Osteocyte (in vitro differentiated cells): ENCODE measurements at regions not wholly inside any gene's neighbourhood (a gene's known extent, or its start where the extent isn't known, plus 50 kb on each side); places are given as distances from the start of the nearest gene placed in this dataset.

Experiments
- DNase-seq: peaks from one replicate; pipeline ENCODE4 v3.0.0; 2021; ENCODE audit warnings: mixed read lengths; ENCODE audit not compliant: unreplicated experiment; ENCODE audit errors: extremely low spot score
- H3K27ac Mint-ChIP-seq: one replicate; pipeline ENCODE4 v1.8.0; 2021; ENCODE audit warnings: mild to moderate bottlenecking, mixed read lengths; ENCODE audit not compliant: unreplicated experiment
- H3K27me3 Mint-ChIP-seq: one replicate; pipeline ENCODE4 v1.8.0; 2021; ENCODE audit warnings: mixed read lengths; ENCODE audit not compliant: unreplicated experiment
- H3K36me3 Mint-ChIP-seq: one replicate; pipeline ENCODE4 v1.8.0; 2021; ENCODE audit warnings: mixed read lengths; ENCODE audit not compliant: unreplicated experiment
- H3K4me1 Mint-ChIP-seq: one replicate; pipeline ENCODE4 v1.8.0; 2021; ENCODE audit warnings: mixed read lengths; ENCODE audit not compliant: unreplicated experiment
- H3K4me3 Mint-ChIP-seq: one replicate; pipeline ENCODE4 v1.8.0; 2021; ENCODE audit warnings: mild to moderate bottlenecking, moderate library complexity, mixed read lengths; ENCODE audit not compliant: unreplicated experiment
- H3K9me3 Mint-ChIP-seq: one replicate; pipeline ENCODE4 v1.8.0; 2021; ENCODE audit warnings: mixed read lengths; ENCODE audit not compliant: unreplicated experiment
- TF ChIP-seq, protein P1 (sequence below): fragments of 200-600 bp; sonication (generic); IDR thresholded peaks from 2 replicates; pipeline ENCODE4 v1.5.0; 2021; ENCODE audit warnings: antibody characterized with exemption, mild to moderate bottlenecking, moderate library complexity

DNA sequence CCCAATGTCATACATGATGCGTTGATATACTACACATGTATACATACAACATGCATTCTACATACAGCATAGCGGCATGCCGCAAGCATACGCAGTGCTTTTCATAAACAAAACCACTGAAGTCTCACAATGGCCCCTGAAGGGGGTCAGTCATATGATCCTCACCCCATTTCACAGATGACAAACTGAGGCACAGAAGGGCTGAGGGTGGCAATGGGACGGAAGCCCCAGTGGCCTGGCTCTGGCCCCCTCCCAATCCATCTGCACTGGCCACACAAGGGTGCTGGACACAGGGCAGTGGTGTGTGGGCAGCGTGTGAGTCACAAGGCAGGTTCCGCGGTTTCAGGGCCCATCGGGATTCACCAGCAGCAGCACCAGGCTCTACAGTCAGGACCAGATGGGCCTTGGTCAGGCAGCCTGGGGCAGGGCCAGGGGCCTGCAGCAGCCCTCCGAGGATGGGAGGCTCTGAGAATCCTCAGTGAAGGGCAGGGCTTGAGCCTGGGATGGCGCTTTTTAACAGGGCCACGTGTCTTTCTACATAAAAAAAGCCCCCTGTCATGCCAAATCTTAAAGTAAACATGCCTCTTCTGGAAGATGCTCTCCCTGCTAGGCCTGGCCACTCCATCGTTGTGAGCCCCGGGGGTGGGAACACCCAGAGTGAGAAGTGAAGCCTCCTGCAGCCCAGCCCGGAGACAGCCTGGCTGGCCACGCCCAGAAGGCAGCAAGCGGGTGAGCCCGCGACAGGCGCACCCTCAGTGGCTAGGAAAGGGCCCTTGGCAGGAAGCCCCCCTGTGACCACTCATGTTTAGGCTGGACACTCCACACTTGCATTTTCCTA lies 206.5 kb downstream of the CTTN start:
- H3K4me1 Mint-ChIP-seq, result no peaks in the 10 kb centered on the region
- H3K36me3 Mint-ChIP-seq, result no peaks in the 10 kb centered on the region
- peaks cover 14% of the 10 kb centered on the region for H3K27me3 Mint-ChIP-seq
- no peak overlapping the region for H3K4me3 Mint-ChIP-seq
- TF ChIP-seq, protein P1, sequence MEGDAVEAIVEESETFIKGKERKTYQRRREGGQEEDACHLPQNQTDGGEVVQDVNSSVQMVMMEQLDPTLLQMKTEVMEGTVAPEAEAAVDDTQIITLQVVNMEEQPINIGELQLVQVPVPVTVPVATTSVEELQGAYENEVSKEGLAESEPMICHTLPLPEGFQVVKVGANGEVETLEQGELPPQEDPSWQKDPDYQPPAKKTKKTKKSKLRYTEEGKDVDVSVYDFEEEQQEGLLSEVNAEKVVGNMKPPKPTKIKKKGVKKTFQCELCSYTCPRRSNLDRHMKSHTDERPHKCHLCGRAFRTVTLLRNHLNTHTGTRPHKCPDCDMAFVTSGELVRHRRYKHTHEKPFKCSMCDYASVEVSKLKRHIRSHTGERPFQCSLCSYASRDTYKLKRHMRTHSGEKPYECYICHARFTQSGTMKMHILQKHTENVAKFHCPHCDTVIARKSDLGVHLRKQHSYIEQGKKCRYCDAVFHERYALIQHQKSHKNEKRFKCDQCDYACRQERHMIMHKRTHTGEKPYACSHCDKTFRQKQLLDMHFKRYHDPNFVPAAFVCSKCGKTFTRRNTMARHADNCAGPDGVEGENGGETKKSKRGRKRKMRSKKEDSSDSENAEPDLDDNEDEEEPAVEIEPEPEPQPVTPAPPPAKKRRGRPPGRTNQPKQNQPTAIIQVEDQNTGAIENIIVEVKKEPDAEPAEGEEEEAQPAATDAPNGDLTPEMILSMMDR, result no peak
- H3K9me3 Mint-ChIP-seq, result no peaks in the 10 kb centered on the region
- no peak for DNase-seq
- no peak overlapping the region for H3K27ac Mint-ChIP-seq

DNA sequence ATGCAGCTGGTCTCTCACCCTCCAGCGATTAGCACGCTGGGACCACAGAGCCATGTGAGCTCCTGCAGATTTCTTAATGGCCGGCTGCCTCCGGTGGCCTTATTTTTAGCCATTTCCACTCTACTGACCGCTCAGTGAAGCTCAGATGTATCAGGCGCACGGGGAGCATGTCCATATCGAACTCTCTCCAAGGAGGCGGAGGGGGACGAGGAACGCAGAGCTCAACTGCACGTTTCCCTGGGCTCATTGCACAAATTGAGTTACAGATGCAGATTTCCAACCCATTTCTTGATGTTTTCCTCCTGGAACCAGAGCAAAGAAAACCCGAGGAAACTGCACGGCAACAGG lies 207.1 kb downstream of the CTTN start:
- Mint-ChIP-seq H3K4me1 (peaks cover 2% of the 10 kb centered on the region), H3K36me3 (no peaks in the 10 kb centered on the region), H3K9me3 (no peaks in the 10 kb centered on the region), H3K27me3 (peaks cover 15% of the 10 kb centered on the region), H3K27ac (no peak overlapping the region), H3K4me3 (no peak overlapping the region)
- no peak for DNase-seq
- TF ChIP-seq, protein P1, result no peak

DNA sequence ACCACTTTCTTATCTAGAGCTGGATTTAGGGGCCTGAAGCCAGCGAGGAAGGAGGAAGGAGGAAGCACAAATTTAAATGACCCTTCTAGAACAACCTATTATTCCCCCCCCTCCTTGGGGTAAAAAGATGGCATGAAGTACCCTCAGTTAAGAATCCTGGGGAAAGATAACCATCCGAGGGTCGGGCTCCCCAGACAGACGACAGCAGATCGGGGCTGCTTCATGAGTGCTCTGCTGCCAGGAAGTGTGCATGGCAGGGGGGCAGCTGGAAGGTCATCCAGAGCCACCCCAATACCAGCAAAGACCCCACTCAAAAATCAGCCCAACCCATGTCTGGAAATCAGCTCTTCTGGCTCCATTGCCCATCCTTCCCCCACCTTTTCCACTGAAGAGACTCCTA lies 207.5 kb downstream of the CTTN start:
- DNase-seq, result no peak
- Mint-ChIP-seq H3K27ac (no peak overlapping the region), H3K4me3 (no peak overlapping the region), H3K27me3 (peaks cover 16% of the 10 kb centered on the region), H3K4me1 (peaks cover 6% of the 10 kb centered on the region), H3K36me3 (no peaks in the 10 kb centered on the region), H3K9me3 (no peaks in the 10 kb centered on the region)
- TF ChIP-seq, protein P1, result no peak

DNA sequence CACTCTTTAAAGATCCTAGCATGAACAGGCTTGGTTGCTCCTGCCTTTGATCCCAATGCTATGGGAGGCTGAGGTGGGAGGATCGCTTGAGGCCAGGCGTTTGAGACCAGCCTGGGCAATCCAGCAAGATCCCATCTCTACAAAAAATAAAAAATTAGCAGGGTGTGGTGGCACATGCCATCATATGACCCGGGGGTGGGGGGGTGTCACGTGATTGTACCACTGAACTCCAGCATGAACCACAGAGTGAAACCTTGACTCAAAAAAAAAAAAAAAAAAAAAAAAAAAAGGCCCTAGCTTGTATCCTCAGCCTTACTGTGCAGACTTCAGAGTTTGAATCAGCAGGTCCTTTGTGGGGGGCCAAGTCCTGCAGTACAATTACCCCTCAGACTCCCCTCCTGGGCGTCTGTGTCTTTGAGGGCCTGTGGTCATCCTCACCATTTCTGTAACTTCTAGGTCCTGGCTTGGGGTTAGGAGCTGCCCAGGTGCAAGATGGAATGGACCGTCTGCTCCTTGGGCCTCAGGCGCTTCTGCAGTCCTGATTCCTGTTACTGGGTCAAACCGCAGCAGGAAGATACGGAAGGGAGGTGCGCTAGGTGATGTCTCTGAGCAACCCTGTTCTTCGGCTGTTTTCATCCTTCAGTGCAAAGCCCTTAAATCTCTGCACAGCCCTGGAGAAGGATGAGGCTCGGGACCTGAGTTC lies 208.1 kb downstream of the CTTN start:
- Mint-ChIP-seq H3K9me3 (no peaks in the 10 kb centered on the region), H3K27ac (no peak overlapping the region), H3K27me3 (peaks cover 21% of the 10 kb centered on the region), H3K36me3 (no peaks in the 10 kb centered on the region), H3K4me3 (no peak overlapping the region), H3K4me1 (peaks cover 6% of the 10 kb centered on the region)
- TF ChIP-seq, protein P1, result no peak
- DNase-seq, result no peak

DNA sequence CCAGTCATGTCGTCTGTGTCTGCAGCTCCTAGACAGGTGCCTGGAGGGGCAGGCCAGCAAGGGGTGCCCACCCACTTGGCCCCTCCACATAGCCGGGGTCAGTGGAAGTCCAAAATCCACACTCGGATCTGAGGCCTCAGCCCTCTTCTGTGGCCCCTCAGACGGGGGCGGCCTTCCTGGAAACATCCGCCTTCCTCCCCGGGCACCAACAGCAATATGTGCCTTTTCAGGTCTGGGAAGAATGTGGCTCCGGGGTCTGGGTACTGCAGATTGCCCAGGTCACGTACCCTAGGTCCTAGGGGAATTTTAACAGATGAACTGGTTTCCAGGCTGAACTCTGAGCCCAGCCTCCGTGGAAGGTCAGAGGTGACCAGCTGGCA lies 208.6 kb downstream of the CTTN start:
- no peaks in the 10 kb centered on the region for H3K9me3 Mint-ChIP-seq
- no peaks in the 10 kb centered on the region for H3K36me3 Mint-ChIP-seq
- peaks cover 6% of the 10 kb centered on the region for H3K4me1 Mint-ChIP-seq
- TF ChIP-seq, protein P1, result no peak
- H3K27me3 Mint-ChIP-seq, result peaks cover 24% of the 10 kb centered on the region
- H3K27ac Mint-ChIP-seq, result no peak overlapping the region
- no peak overlapping the region for H3K4me3 Mint-ChIP-seq
- no peak for DNase-seq
